Testis (tissue), 2 donors: ENCODE measurements at regions not wholly inside any gene's neighbourhood (a gene's known extent, or its start where the extent isn't known, plus 50 kb on each side); places are given as distances from the start of the nearest gene placed in this dataset.

Source experiments
- DNase-seq: peaks from one replicate; pipeline ENCODE4 v3.0.0-alpha.2; 2019
- H3K27ac ChIP-seq, 2 donors: fragments of 200-600 bp; sonication (generic); one replicate each; pipeline ENCODE4 v1.5.1; 2019
- H3K27me3 ChIP-seq: fragments of 200-600 bp; sonication (generic); one replicate; pipeline ENCODE4 v1.5.1; 2019
- H3K36me3 ChIP-seq: fragments of 200-600 bp; sonication (generic); one replicate; pipeline ENCODE4 v1.5.1; 2017; ENCODE audit warnings: low read depth; ENCODE audit errors: missing control alignments
- H3K4me1 ChIP-seq: fragments of 200-600 bp; sonication (generic); one replicate; pipeline ENCODE4 v1.5.1; 2019
- H3K4me3 ChIP-seq, 2 donors: fragments of 200-600 bp; sonication (generic); one replicate each; pipeline ENCODE4 v1.5.1; 2017 to 2019
- H3K9me3 ChIP-seq: fragments of 200-600 bp; sonication (generic); one replicate; pipeline ENCODE4 v1.5.1; 2017
- CTCF ChIP-seq, 3 experiments: fragments of 450-650 bp in 2 of 3; fragments of 200-600 bp in 1 of 3; sonication (generic) in 1 of 3; IDR thresholded peaks; one replicate each; pipeline ENCODE4 v1.5.1; 2016 to 2019; ENCODE audit warnings: antibody characterized with exemption in 3 of 3, mild to moderate bottlenecking in 2 of 3, moderate library complexity in 1 of 3
- POLR2A ChIP-seq: fragments of 450-650 bp; IDR thresholded peaks from one replicate; pipeline ENCODE4 v1.6.1; 2017; ENCODE audit warnings: antibody characterized with exemption, mild to moderate bottlenecking, moderate library complexity
- WGBS, 2 donors: methylation state at CpG; one replicate each; pipeline ENCODE4 v1.1.5; 2018; 5-methylcytosine and 5-hydroxymethylcytosine counted together
- intact Hi-C: fragments of 100-400 bp; cut with DNase I; formaldehyde crosslinking; loops from one replicate; pipeline ENCODE4 v1.15.1; 2023; ENCODE audit warnings: low total_unique reads

- intact Hi-C loops, result no loop called here
- DNase-seq, result no peak
- H3K9me3 ChIP-seq, result no peaks in the 10 kb centered on the region
- no peak for TF ChIP-seq POLR2A
- no peak for TF ChIP-seq CTCF (IDR thresholded peaks at IDR 0.05)
- no peaks in the 10 kb centered on the region for H3K36me3 ChIP-seq
- 58 to 73% methylated on average over 2 of the region's 2 CpGs for WGBS, 2 donors
- no peak overlapping the region for H3K4me3 ChIP-seq
- no peaks in the 10 kb centered on the region for H3K27me3 ChIP-seq
- H3K4me1 ChIP-seq, result no peaks in the 10 kb centered on the region
- H3K27ac ChIP-seq, result no peak overlapping the region
Measured at GRCh38 chr7:80348223-80348622, 163.6 kb downstream of the GNAT3 start.

- Histone ChIP-seq H3K27me3 (no peaks in the 10 kb centered on the region), H3K9me3 (no peaks in the 10 kb centered on the region), H3K36me3 (no peaks in the 10 kb centered on the region), H3K4me1 (no peaks in the 10 kb centered on the region), H3K4me3 (no peak overlapping the region), H3K27ac (no peak overlapping the region)
- WGBS, 2 donors, result 78 to 90% methylated on average over 1 of the region's 1 CpG
- DNase-seq, result no peak
- TF ChIP-seq CTCF (IDR thresholded peaks at IDR 0.05), result no peak
- TF ChIP-seq POLR2A, result no peak
- intact Hi-C loops, result no loop called here
Measured at GRCh38 chr7:80347173-80347572, 164.7 kb downstream of the GNAT3 start.

- Histone ChIP-seq H3K27ac (no peak overlapping the region), H3K27me3 (no peaks in the 10 kb centered on the region), H3K36me3 (no peaks in the 10 kb centered on the region), H3K4me1 (no peaks in the 10 kb centered on the region), H3K9me3 (no peaks in the 10 kb centered on the region), H3K4me3 (no peak overlapping the region)
- intact Hi-C loops, result no loop called here
- no peak for TF ChIP-seq CTCF (IDR thresholded peaks at IDR 0.05)
- no peak for TF ChIP-seq POLR2A
- no peak for DNase-seq
- 87% methylated on average over 3 of the region's 3 CpGs for WGBS, 2 donors
Measured at GRCh38 chr7:80346704-80347103, 165.2 kb downstream of the GNAT3 start.

GRCh38 chr7:80335511-80336231 lies 176.2 kb downstream of the GNAT3 start:
- H3K27ac ChIP-seq, result no peak overlapping the region
- TF ChIP-seq CTCF (IDR thresholded peaks at IDR 0.05), result no peak
- no peak for TF ChIP-seq POLR2A
- DNase-seq, result peak; percentile 23
- WGBS, 2 donors, result 23 to 50% methylated on average over 7 of the region's 7 CpGs
- intact Hi-C loops, result no loop called here
- peaks cover 7% of the 10 kb centered on the region for H3K4me1 ChIP-seq
- H3K27me3 ChIP-seq, result no peaks in the 10 kb centered on the region
- no peaks in the 10 kb centered on the region for H3K9me3 ChIP-seq
- H3K4me3 ChIP-seq, result no peak overlapping the region
- H3K36me3 ChIP-seq, result no peaks in the 10 kb centered on the region

GRCh38 chr7:80334908-80335307 lies 177.0 kb downstream of the GNAT3 start:
- no peaks in the 10 kb centered on the region for H3K36me3 ChIP-seq
- no peak overlapping the region for H3K27ac ChIP-seq
- intact Hi-C loops, result loop anchor here (5.0 kb wide), 1 partner anchor 103 kb away; no protein-coding TSS in a partner anchor
- H3K4me1 ChIP-seq, result peaks cover 7% of the 10 kb centered on the region
- no peaks in the 10 kb centered on the region for H3K9me3 ChIP-seq
- no peak for TF ChIP-seq CTCF (IDR thresholded peaks at IDR 0.05)
- TF ChIP-seq POLR2A, result no peak
- DNase-seq, result no peak
- H3K4me3 ChIP-seq, result no peak overlapping the region
- H3K27me3 ChIP-seq, result no peaks in the 10 kb centered on the region
